ENCODE measurements at regions not wholly inside any gene's neighbourhood (a gene's known extent, or its start where the extent isn't known, plus 50 kb on each side); places are given as distances from the start of the nearest gene placed in this dataset.

DNA sequence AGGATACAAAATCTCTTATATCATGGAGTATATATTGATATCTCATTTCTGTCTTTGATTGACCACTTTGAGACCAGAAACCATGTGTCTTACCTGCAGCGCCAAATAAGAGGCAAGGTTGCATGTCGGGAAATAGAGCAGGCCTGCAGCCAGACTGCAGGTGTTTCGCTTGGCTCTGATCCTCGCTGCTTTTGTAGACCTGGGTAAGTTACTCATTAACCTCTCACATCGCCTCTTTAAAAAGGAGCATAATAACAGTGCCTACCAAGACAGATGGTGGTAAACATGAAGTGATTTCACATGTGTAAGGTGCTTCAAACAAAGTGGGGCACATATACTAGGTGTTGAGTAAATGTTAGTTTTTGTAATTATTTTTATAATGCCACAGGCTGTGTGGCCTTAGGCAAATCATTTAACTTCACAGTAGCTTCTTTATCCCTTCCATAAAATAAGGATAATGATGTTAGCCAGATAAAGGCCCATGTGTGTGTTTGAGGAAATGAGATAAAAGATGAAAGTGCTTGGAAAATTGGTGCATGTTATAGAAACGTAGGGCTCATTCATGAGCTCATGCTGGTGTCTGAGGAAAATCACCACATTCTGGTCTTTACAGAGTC is 248.8 kb upstream of the MAP3K7 start:
- peaks cover 23% of the 10 kb centered on the region for H3K9me3 Mint-ChIP-seq (ENCODE audit: unreplicated experiment)
- H3K36me3 Mint-ChIP-seq (ENCODE audit: unreplicated experiment), result no peaks in the 10 kb centered on the region
- no peak overlapping the region for H3K27ac Mint-ChIP-seq (ENCODE audit: unreplicated experiment)
- no peak overlapping the region for H3K4me3 Mint-ChIP-seq (ENCODE audit: unreplicated experiment)
- peaks cover 14% of the 10 kb centered on the region for H3K27me3 Mint-ChIP-seq (ENCODE audit: unreplicated experiment)
- no peaks in the 10 kb centered on the region for H3K4me1 Mint-ChIP-seq (ENCODE audit: unreplicated experiment)
- no peak for DNase-seq (ENCODE audit: extremely low spot score, unreplicated experiment)
- TF ChIP-seq, protein P1, sequence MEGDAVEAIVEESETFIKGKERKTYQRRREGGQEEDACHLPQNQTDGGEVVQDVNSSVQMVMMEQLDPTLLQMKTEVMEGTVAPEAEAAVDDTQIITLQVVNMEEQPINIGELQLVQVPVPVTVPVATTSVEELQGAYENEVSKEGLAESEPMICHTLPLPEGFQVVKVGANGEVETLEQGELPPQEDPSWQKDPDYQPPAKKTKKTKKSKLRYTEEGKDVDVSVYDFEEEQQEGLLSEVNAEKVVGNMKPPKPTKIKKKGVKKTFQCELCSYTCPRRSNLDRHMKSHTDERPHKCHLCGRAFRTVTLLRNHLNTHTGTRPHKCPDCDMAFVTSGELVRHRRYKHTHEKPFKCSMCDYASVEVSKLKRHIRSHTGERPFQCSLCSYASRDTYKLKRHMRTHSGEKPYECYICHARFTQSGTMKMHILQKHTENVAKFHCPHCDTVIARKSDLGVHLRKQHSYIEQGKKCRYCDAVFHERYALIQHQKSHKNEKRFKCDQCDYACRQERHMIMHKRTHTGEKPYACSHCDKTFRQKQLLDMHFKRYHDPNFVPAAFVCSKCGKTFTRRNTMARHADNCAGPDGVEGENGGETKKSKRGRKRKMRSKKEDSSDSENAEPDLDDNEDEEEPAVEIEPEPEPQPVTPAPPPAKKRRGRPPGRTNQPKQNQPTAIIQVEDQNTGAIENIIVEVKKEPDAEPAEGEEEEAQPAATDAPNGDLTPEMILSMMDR (IDR thresholded peaks at IDR 0.05), result no peak

DNA sequence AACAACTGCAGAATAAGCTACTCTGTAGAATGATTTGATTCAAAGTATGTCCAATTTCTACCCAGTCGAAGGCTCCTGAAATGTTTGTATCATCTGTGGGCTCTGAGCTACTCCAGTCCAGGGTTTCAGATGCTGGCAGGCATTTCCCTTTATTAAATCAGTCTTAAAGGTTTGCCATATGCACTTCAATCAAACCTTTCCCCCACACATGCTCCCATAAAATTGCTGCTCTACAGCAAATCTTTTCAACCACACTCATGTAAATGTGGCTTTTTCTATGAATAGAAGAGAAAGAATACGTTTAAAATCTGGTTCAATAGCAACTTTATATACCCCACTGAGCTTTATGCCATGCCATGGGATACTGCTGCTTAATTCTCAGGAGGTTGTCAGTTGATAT is 242.4 kb upstream of the MAP3K7 start:
- no peaks in the 10 kb centered on the region for H3K36me3 Mint-ChIP-seq (ENCODE audit: unreplicated experiment)
- H3K9me3 Mint-ChIP-seq (ENCODE audit: unreplicated experiment), result peaks cover 13% of the 10 kb centered on the region
- H3K4me1 Mint-ChIP-seq (ENCODE audit: unreplicated experiment), result no peaks in the 10 kb centered on the region
- H3K27ac Mint-ChIP-seq (ENCODE audit: unreplicated experiment), result no peak overlapping the region
- H3K27me3 Mint-ChIP-seq (ENCODE audit: unreplicated experiment), result peaks cover 2% of the 10 kb centered on the region
- no peak overlapping the region for H3K4me3 Mint-ChIP-seq (ENCODE audit: unreplicated experiment)
- no peak for DNase-seq (ENCODE audit: extremely low spot score, unreplicated experiment)
- TF ChIP-seq, protein P1 (IDR thresholded peaks at IDR 0.05), result no peak

DNA sequence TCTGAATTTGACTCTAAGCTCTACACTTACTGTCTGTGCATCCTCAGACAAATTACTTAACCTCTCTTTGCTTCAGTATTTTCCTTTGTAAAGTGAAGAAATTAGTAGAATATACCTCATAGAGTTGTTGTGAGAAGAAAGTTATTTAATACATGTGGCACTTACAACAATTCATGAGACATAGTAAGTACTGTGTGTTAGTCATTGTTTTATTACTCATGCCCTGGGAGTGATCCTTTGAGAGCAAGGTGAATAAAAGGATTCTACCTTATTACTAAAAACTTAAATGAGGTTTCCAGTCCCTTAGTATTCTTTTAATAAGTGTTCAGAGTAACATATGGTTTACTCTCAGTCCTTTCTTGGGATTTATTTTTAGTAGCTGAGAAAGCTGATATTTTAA is 233.6 kb upstream of the MAP3K7 start:
- Mint-ChIP-seq H3K4me1 (ENCODE audit: unreplicated experiment) (no peaks in the 10 kb centered on the region), H3K27me3 (ENCODE audit: unreplicated experiment) (peaks cover 10% of the 10 kb centered on the region), H3K27ac (ENCODE audit: unreplicated experiment) (no peak overlapping the region), H3K4me3 (ENCODE audit: unreplicated experiment) (no peak overlapping the region), H3K36me3 (ENCODE audit: unreplicated experiment) (no peaks in the 10 kb centered on the region), H3K9me3 (ENCODE audit: unreplicated experiment) (no peaks in the 10 kb centered on the region)
- TF ChIP-seq, protein P1 (IDR thresholded peaks at IDR 0.05), result no peak
- no peak for DNase-seq (ENCODE audit: extremely low spot score, unreplicated experiment)

DNA sequence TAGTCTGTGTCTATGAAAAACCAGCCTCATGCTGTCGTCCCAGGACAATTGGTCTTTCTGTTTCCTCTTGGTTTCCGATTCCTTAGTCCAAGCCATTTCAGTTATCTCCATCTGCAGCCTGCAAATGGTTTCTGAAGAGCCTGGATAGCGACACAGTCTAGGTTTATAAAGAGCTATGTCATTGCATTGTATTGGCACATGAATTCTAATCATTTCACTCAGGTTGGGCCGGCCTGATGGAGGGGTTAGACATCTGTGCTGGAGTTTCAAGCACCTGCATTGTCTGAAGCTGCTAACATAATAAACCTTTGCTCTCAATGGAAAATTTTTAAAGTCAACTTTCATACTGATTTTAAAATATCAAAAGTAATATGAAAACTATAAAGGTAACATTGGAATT is 232.6 kb upstream of the MAP3K7 start:
- H3K27me3 Mint-ChIP-seq (ENCODE audit: unreplicated experiment), result peaks cover 7% of the 10 kb centered on the region
- H3K36me3 Mint-ChIP-seq (ENCODE audit: unreplicated experiment), result no peaks in the 10 kb centered on the region
- H3K4me3 Mint-ChIP-seq (ENCODE audit: unreplicated experiment), result no peak overlapping the region
- no peak for DNase-seq (ENCODE audit: extremely low spot score, unreplicated experiment)
- H3K4me1 Mint-ChIP-seq (ENCODE audit: unreplicated experiment), result no peaks in the 10 kb centered on the region
- H3K9me3 Mint-ChIP-seq (ENCODE audit: unreplicated experiment), result peaks cover 8% of the 10 kb centered on the region
- TF ChIP-seq, protein P1 (IDR thresholded peaks at IDR 0.05), result no peak
- no peak overlapping the region for H3K27ac Mint-ChIP-seq (ENCODE audit: unreplicated experiment)

DNA sequence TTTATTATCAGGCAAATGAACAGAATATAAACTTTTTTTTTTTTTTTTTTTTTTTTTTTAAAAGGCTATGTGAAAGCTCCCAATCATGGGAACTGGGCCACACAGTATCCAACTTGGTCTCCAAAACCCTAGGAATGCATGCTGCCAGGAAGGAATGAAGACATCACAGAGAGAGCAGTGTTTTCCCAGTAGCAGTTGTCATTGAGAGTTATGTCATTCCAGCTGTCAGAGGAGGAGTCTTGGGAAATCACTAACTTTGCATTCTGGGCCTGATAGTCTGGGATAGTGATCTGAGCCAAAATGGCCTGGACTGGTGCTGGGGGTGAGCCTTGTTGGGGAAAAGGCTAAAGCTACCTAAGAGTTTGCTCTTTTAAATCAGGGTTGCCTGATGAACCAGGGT is 231.3 kb upstream of the MAP3K7 start:
- H3K27ac Mint-ChIP-seq (ENCODE audit: unreplicated experiment), result no peak overlapping the region
- no peaks in the 10 kb centered on the region for H3K36me3 Mint-ChIP-seq (ENCODE audit: unreplicated experiment)
- H3K9me3 Mint-ChIP-seq (ENCODE audit: unreplicated experiment), result peaks cover 15% of the 10 kb centered on the region
- peaks cover 5% of the 10 kb centered on the region for H3K27me3 Mint-ChIP-seq (ENCODE audit: unreplicated experiment)
- no peak for DNase-seq (ENCODE audit: extremely low spot score, unreplicated experiment)
- TF ChIP-seq, protein P1 (IDR thresholded peaks at IDR 0.05), result no peak
- no peak overlapping the region for H3K4me3 Mint-ChIP-seq (ENCODE audit: unreplicated experiment)
- no peaks in the 10 kb centered on the region for H3K4me1 Mint-ChIP-seq (ENCODE audit: unreplicated experiment)

All from osteocyte (in vitro differentiated cells).